ENCODE measurements at regions not wholly inside any gene's neighbourhood (a gene's known extent, or its start where the extent isn't known, plus 50 kb on each side); places are given as distances from the start of the nearest gene placed in this dataset.

- Histone ChIP-seq H3K4me3 (no peak overlapping the region), H3K4me1 (no peaks in the 10 kb centered on the region), H3K27ac (no peak overlapping the region), H3K36me3 (no peaks in the 10 kb centered on the region), H3K27me3 (no peaks in the 10 kb centered on the region), H3K9me3 (replicated peaks) (no peaks in the 10 kb centered on the region)
- DNase-seq: no peak
Measured at GRCh38 chr16:17591655-17592405, 121.1 kb upstream of the XYLT1 start.

DNA sequence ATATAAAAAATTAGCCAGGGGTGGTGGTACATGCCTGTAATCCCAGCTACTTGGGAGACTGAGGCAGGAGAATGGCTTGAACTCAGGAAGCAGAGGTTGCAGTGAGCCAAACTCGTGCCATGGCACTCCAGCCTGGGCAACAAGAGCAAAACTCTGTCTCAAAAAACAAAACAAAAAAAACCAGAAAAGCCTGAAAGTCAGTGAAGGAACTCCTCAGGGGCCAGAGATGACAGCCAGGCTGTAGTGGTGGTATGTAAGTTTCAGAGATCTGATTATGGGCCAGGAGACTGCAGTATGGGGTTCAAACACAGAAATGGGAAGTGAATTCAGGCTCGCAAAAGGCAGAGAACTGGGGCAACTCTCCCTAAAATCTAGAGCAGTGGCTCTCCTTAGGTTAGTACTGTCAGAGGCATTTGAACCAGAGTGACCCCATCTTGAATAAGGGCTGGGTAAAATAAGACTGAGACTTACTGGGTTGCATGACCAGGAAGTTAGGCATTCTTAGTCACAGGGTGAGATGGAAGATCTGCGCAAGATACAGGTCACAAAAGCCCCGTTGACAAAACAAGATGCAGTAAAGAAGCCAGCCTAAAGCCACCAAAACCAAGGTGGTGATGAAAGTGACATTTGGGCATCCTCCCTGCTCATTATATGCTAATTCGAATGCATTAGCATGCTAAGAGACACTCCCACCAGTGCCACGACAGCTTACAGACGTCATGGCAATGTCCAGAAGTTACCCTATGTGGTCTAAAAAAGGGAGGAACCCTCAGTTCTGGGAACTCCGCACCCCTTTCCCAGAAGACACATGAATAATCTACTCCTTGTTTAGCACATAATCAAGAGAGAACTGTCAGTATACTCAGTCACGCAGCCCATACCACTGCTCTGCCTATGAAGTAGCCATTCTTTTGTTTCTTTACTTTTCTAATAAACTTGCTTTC lies 120.2 kb upstream of the XYLT1 start:
- no peak for DNase-seq
- H3K36me3 ChIP-seq: no peaks in the 10 kb centered on the region
- H3K9me3 ChIP-seq (replicated peaks): no peaks in the 10 kb centered on the region
- no peaks in the 10 kb centered on the region for H3K4me1 ChIP-seq
- no peak overlapping the region for H3K4me3 ChIP-seq
- no peak overlapping the region for H3K27ac ChIP-seq
- no peaks in the 10 kb centered on the region for H3K27me3 ChIP-seq

DNA sequence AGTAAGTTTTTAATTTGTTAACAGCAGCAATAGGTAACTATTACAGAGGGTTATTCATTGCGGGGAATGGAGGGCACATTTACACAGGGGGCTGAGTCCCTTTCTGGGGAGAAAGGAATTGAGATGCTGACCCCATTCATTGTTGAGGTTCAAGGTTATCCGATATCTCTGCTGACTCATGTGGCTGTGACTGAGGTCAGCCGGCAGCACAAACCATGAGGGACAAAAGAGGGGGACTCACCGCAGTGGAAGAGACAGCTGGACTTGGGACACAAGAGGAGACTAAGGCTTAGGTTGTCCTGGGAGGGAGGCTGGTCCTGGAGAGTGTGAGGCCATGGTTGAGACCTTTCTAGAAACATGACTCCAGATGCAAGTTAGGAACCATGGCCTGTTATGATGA lies 119.1 kb upstream of the XYLT1 start:
- Histone ChIP-seq H3K27ac (no peak overlapping the region), H3K36me3 (no peaks in the 10 kb centered on the region), H3K4me3 (no peak overlapping the region), H3K27me3 (no peaks in the 10 kb centered on the region), H3K4me1 (no peaks in the 10 kb centered on the region), H3K9me3 (replicated peaks) (no peaks in the 10 kb centered on the region)
- peak in 1 of 2 experiments; percentile 2 for DNase-seq

GRCh38 chr16:17585449-17586074 lies 114.8 kb upstream of the XYLT1 start:
- Histone ChIP-seq H3K27ac (no peak overlapping the region), H3K27me3 (no peaks in the 10 kb centered on the region), H3K4me1 (no peaks in the 10 kb centered on the region), H3K9me3 (replicated peaks) (no peaks in the 10 kb centered on the region), H3K4me3 (no peak overlapping the region), H3K36me3 (no peaks in the 10 kb centered on the region)
- no peak for DNase-seq

DNA sequence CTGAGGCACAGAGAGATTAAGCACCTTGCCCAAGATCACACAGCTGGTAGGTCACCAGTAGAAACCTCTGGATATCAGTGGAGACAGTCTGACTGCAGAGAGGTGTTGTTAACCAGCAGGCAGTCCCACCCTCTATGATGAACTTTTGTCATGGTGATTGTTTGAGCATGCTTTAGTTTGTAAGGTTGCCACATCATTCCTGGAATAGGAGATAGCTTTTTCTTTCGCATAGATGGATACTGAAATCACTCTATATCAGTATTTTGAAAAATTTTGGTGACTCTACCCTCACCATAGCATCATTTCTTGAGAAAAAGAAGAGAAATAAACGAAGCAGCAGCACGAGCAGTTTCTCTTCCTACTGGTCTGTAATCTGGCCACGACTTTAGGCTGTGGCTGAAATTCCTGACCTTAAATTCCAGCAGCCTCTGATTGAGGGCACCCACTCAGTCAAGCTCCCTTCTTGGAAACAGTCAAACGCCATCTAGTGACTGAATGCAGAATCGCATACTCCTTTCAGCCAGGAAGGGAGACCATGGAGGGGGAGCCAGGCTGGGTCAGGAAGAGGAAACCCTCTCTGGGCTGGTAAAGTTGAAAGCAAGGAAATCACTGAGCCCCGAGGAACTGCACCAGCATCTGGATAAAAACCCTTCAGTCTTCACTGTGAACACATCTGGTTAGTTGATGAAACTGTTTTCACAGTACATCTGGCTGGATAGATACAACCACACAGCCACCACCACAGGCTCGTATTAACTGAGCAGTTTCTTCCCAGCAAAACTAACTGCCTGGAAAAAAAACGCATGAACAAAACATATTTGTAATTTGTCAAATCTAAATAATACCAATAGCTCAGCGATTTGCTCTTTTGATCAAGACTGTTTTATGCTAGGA lies 108.5 kb upstream of the XYLT1 start:
- H3K4me1 ChIP-seq: no peaks in the 10 kb centered on the region
- H3K27ac ChIP-seq: no peak overlapping the region
- DNase-seq: peak; percentile 31 to 70
- no peak overlapping the region for H3K4me3 ChIP-seq
- no peaks in the 10 kb centered on the region for H3K27me3 ChIP-seq
- no peaks in the 10 kb centered on the region for H3K36me3 ChIP-seq
- no peaks in the 10 kb centered on the region for H3K9me3 ChIP-seq (replicated peaks)

- Histone ChIP-seq H3K4me1 (no peaks in the 10 kb centered on the region), H3K4me3 (no peak overlapping the region), H3K27me3 (no peaks in the 10 kb centered on the region), H3K36me3 (no peaks in the 10 kb centered on the region), H3K9me3 (replicated peaks) (no peaks in the 10 kb centered on the region), H3K27ac (no peak overlapping the region)
- DNase-seq: no peak
Measured at GRCh38 chr16:17574256-17574655, 103.5 kb upstream of the XYLT1 start.

- Histone ChIP-seq H3K4me3 (no peak overlapping the region), H3K36me3 (no peaks in the 10 kb centered on the region), H3K4me1 (no peaks in the 10 kb centered on the region), H3K9me3 (replicated peaks) (no peaks in the 10 kb centered on the region), H3K27me3 (no peaks in the 10 kb centered on the region), H3K27ac (no peak overlapping the region)
- no peak for DNase-seq
Measured at GRCh38 chr16:17572145-17572544, 101.4 kb upstream of the XYLT1 start.

DNA sequence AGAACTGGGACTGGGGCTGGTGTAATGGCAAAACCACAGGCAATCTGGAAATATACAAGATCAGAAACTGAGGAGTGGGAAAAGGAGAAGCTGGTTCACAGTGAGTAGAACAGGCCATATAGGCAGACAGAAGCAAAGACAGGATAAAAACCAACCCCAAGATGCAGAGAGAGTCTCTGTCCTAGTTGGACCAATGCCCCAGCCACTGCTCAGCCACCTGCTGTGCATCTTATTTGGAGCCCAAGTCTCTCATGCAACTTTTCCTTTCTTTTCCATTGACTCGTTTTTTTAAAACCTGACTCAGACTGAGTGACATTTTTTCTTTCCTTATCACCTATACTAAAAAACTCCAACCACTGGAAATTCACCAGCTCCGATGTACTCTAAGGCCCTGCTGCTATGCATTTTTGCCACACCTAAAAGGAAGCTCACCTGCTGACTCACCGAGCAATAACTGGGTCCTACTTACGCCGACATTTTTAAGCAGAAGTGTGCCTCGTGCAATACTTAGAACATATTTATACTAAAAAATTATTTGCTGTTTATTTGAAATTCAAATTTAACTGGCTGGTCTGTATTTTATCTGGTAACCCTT lies 100.8 kb upstream of the XYLT1 start:
- no peaks in the 10 kb centered on the region for H3K27me3 ChIP-seq
- no peaks in the 10 kb centered on the region for H3K4me1 ChIP-seq
- H3K27ac ChIP-seq: no peak overlapping the region
- H3K4me3 ChIP-seq: no peak overlapping the region
- DNase-seq: no peak
- H3K9me3 ChIP-seq (replicated peaks): no peaks in the 10 kb centered on the region
- no peaks in the 10 kb centered on the region for H3K36me3 ChIP-seq

DNA sequence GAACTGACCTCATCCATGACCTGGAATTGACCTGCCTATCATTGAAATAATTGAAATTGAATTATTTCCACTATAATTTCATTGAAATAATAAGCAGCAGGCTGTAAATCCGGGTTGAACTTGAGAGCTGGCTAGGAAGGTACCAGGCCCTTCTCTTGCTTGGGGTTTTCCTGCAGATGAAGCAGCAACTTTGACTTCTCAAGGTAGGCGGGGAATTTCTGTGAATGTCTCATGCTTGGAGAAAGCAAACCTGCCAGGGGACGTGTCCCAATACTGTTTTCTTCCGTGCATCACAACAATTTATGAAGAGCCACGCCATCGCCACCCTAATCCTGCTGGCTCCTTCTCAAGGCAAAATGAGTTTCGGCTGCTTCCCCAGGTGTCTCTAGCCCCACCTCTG lies 97.5 kb upstream of the XYLT1 start:
- no peak for DNase-seq
- Histone ChIP-seq H3K27me3 (no peaks in the 10 kb centered on the region), H3K36me3 (no peaks in the 10 kb centered on the region), H3K4me3 (no peak overlapping the region), H3K4me1 (no peaks in the 10 kb centered on the region), H3K9me3 (replicated peaks) (no peaks in the 10 kb centered on the region), H3K27ac (no peak overlapping the region)

- Histone ChIP-seq H3K9me3 (replicated peaks) (no peaks in the 10 kb centered on the region), H3K4me1 (no peaks in the 10 kb centered on the region), H3K36me3 (no peaks in the 10 kb centered on the region), H3K27ac (no peak overlapping the region), H3K4me3 (no peak overlapping the region), H3K27me3 (no peaks in the 10 kb centered on the region)
- DNase-seq: no peak
Measured at GRCh38 chr16:17567455-17567854, 96.7 kb upstream of the XYLT1 start.

DNA sequence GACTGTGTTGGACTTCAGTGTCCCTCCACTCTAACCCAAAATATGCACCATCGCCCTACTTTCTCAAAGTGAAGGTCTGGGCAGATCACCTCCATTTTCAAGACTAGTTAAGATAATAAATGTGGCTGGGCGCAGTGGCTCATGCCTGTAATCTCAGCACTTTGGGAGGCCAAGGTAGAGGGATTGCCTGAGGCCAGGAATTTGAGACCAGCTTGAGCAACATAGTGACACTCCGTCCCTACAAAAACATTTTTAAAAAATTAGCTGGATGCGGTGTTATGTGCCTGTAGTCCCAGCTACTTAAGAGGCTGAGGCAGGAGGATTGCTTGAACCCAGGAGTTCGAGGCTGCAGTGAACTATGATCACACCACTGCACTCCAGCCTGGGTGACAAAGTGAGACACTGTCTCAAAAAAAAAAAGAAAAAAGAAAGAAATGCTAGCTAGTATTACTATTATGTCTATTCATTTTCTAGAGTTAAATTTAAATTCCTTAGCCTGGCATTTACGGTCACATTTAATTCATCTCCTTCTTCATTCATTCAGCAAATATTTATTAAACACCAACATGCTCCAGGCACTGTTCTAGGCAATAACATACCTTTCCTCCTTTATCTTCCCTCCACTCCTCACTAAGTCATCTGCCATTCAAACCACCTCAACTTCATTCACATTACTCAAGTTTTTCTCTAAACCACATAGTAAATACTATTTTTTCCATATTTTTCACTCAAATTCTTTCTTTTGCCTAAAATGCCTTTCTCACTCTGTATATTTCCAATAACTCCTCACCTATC lies 96.1 kb upstream of the XYLT1 start:
- no peak for DNase-seq
- Histone ChIP-seq H3K36me3 (no peaks in the 10 kb centered on the region), H3K4me3 (no peak overlapping the region), H3K27me3 (no peaks in the 10 kb centered on the region), H3K4me1 (no peaks in the 10 kb centered on the region), H3K27ac (no peak overlapping the region), H3K9me3 (replicated peaks) (no peaks in the 10 kb centered on the region)

DNA sequence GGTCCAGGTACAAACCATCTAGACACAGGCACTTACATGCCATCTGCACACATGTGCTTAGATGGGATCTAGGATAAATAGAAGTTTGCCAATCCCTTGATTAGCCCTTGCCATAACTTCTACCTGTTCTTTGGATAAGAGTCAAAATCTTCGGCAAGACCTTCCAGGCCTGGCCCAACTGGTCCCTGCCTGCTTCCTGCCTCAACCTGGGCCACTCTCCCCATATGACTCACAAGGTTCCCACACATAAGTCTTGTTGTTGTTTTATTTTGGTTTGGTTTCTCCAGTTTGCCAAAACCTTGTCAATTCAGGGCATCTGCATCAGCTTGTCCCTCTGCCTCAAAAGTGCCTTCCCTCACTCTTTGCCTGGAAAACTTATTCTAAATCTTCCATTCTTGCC lies 95.3 kb upstream of the XYLT1 start:
- Histone ChIP-seq H3K9me3 (replicated peaks) (no peaks in the 10 kb centered on the region), H3K36me3 (no peaks in the 10 kb centered on the region), H3K27me3 (no peaks in the 10 kb centered on the region), H3K27ac (no peak overlapping the region), H3K4me3 (no peak overlapping the region), H3K4me1 (no peaks in the 10 kb centered on the region)
- DNase-seq: no peak

DNA sequence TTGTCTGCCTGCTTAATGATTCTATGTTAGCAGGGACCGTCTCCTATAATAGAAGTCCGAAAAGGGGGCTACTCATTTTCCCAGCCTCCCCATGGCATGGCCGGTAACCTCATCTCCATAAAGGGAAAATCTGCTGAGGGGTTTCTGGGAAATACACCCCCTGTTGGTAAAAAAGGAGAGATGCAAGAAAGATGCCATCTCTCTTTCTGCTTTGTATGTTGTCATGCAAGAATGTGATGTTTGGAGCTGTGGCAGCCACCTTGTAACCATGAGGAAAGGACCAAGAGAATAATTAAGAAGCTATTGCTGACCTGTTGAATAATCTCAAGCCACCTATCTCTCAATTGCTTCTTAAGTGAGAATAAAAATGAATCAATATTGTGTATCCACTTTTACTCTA lies 94.8 kb upstream of the XYLT1 start:
- Histone ChIP-seq H3K36me3 (no peaks in the 10 kb centered on the region), H3K27ac (no peak overlapping the region), H3K4me1 (no peaks in the 10 kb centered on the region), H3K27me3 (no peaks in the 10 kb centered on the region), H3K9me3 (replicated peaks) (no peaks in the 10 kb centered on the region), H3K4me3 (no peak overlapping the region)
- DNase-seq: no peak
